ENCODE measurements at regions not wholly inside any gene's neighbourhood (a gene's known extent, or its start where the extent isn't known, plus 50 kb on each side); places are given as distances from the start of the nearest gene placed in this dataset.

DNA sequence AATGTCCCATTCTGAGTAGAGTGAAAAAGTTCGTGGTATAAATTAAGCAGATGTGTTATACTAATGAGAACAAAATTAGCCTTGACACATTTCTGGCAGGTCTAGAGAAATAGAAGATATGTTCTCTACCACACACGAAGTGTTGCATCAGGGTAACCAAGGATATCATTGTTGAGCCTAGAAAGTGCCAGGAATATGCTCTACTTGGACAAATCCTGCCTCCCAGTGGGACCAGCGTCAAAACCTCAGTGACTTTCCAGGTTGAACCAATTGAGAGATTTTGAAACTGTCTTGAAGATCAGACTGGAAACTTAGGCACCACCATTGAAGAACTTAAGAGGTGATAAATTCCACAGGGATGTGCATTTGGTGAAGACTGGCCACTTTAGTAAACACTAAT lies 115.9 kb downstream of the HPGD start:
- H2BK20ac ChIP-seq (ENCODE audit: low read length): no peak overlapping the region
- no peaks in the 10 kb centered on the region for H3K27me3 ChIP-seq (replicated peaks in 1 of 4; ENCODE audit: control insufficient read depth in 3 of 4, extremely low read depth in 1 of 4, insufficient read depth in 3 of 4, low read length in 3 of 4)
- no peaks in the 10 kb centered on the region for H3K9me3 ChIP-seq (ENCODE audit: insufficient read depth in 2 of 2, low read depth in 1 of 2, low read length in 1 of 2)
- no peak for FAIRE-seq
- no peaks in the 10 kb centered on the region for H4K20me1 ChIP-seq (replicated peaks in 1 of 2; ENCODE audit: control insufficient read depth in 1 of 2, insufficient read depth in 2 of 2, low read length in 2 of 2)
- H3K79me2 ChIP-seq (ENCODE audit: control insufficient read depth in 1 of 2, insufficient read depth in 2 of 2, low read length in 2 of 2): no peaks in the 10 kb centered on the region
- no peak overlapping the region for H2BK120ac ChIP-seq (replicated peaks; ENCODE audit: low read depth, low read length)
- H3K4ac ChIP-seq (replicated peaks; ENCODE audit: insufficient read length, low read depth, low read length): no peak overlapping the region
- no peak overlapping the region for H3K56ac ChIP-seq (replicated peaks; ENCODE audit: insufficient read length, low read depth, low read length)
- H4K8ac ChIP-seq (ENCODE audit: extremely low read depth, insufficient read depth, low read length): no peak overlapping the region
- H2BK5ac ChIP-seq (ENCODE audit: low read depth, low read length): no peak overlapping the region
- ChIA-PET POLR2A (ENCODE audit: partially characterized antibody) (no interaction called here), CTCF (ENCODE audit: partially characterized antibody) (no interaction called here)
- no peak overlapping the region for H3K18ac ChIP-seq (ENCODE audit: extremely low read depth, low read length)
- H4K91ac ChIP-seq (replicated peaks; ENCODE audit: insufficient read length, low read length): no peak overlapping the region
- no peak overlapping the region for H2BK12ac ChIP-seq (ENCODE audit: low read depth, low read length)
- H2BK15ac ChIP-seq (ENCODE audit: low read length): no peak overlapping the region
- 95% methylated on average over 3 of the region's 3 CpGs; no CpG with 5 or more reads in 1 of the 2 experiments for WGBS, 2 experiments (ENCODE audit: extremely low coverage in 1 of 2, insufficient coverage in 1 of 2, insufficient read length in 1 of 2, insufficient replicate concordance in 2 of 2, low coverage in 1 of 2, low lambda C conversion rate in 2 of 2, missing lambda C conversion rate in 1 of 2)
- H3K27ac ChIP-seq (ENCODE audit: low read depth, low read length): no peak overlapping the region
- H3K9ac ChIP-seq (replicated peaks in 1 of 4; ENCODE audit: extremely low read depth in 1 of 4, low read depth in 3 of 4, low read length in 3 of 4): no peak overlapping the region
- H4K5ac ChIP-seq (ENCODE audit: insufficient read length, low read depth, low read length): no peak overlapping the region
- H3K23ac ChIP-seq (ENCODE audit: insufficient read length): no peak overlapping the region
- H2AK5ac ChIP-seq (ENCODE audit: low read depth, low read length): no peak overlapping the region
- H3K79me1 ChIP-seq (ENCODE audit: low read depth, low read length): no peaks in the 10 kb centered on the region
- H3K4me2 ChIP-seq (ENCODE audit: insufficient read depth in 1 of 2, low read depth in 2 of 2, low read length in 2 of 2): no peak overlapping the region
- peaks cover 0 to 10% (median 3%) of the 10 kb centered on the region in 4 experiments; a peak in 4 of 7 replicates for H3K4me1 ChIP-seq (replicated peaks in 1 of 4; ENCODE audit: control insufficient read depth in 3 of 4, insufficient read depth in 4 of 4, low read length in 3 of 4)
- no peaks in the 10 kb centered on the region for H3K36me3 ChIP-seq (ENCODE audit: control insufficient read depth in 2 of 4, insufficient read depth in 4 of 4, low read length in 3 of 4)
- H3K4me3 ChIP-seq (ENCODE audit: extremely low read depth in 1 of 4, insufficient read depth in 2 of 4, low read depth in 3 of 4, low read length in 4 of 4): no peak overlapping the region
- H2AFZ ChIP-seq (ENCODE audit: low read length): no peak overlapping the region
- no peaks in the 10 kb centered on the region; the same call in 1 of the 2 replicates for H3K23me2 ChIP-seq (ENCODE audit: low read depth, low read length)
- no peak overlapping the region for H3K14ac ChIP-seq (ENCODE audit: insufficient read length)
- no peak for DNase-seq (ENCODE audit: low read depth in 1 of 2, low spot score in 2 of 2)
- no peak for TF ChIP-seq SIRT6 (IDR thresholded peaks at IDR 0.05; ENCODE audit: low read length)
- TF ChIP-seq CTBP2 (IDR thresholded peaks at IDR 0.05; ENCODE audit: borderline replicate concordance, insufficient read depth, insufficient read length, low read length): no peak
- no peak for TF ChIP-seq ASH2L (IDR thresholded peaks at IDR 0.05; ENCODE audit: low read length)
- TF ChIP-seq, protein P1, sequence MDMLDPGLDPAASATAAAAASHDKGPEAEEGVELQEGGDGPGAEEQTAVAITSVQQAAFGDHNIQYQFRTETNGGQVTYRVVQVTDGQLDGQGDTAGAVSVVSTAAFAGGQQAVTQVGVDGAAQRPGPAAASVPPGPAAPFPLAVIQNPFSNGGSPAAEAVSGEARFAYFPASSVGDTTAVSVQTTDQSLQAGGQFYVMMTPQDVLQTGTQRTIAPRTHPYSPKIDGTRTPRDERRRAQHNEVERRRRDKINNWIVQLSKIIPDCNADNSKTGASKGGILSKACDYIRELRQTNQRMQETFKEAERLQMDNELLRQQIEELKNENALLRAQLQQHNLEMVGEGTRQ (IDR thresholded peaks at IDR 0.05; ENCODE audit: low read length): no peak
